ENCODE measurements at regions not wholly inside any gene's neighbourhood (a gene's known extent, or its start where the extent isn't known, plus 50 kb on each side); places are given as distances from the start of the nearest gene placed in this dataset.
A peak's percentile ranks its signal among the peaks of the same experiment; 100 is the strongest.

GRCh38 chr2:217219164-217219520, 359.3 kb upstream of the TNP1 start:
- Histone ChIP-seq H2BK15ac (replicated peaks; ENCODE audit: low read depth) (no peak overlapping the region), H3K27ac (ENCODE audit: low read depth, low read length) (no peak overlapping the region), H3K9ac (ENCODE audit: low read length) (no peak overlapping the region), H3K27me3 (ENCODE audit: insufficient read depth, low read length, poor library complexity) (no peaks in the 10 kb centered on the region), H3K79me2 (ENCODE audit: control insufficient read depth, insufficient read depth, low read length) (no peaks in the 10 kb centered on the region), H3K4me3 (ENCODE audit: low read length) (no peak overlapping the region), H4K5ac (ENCODE audit: low read length) (no peak overlapping the region), H2BK5ac (ENCODE audit: low read length) (no peak overlapping the region), H3K4me2 (ENCODE audit: low read length) (no peak overlapping the region), H2BK120ac (ENCODE audit: low read depth, low read length) (no peak overlapping the region), H3K18ac (ENCODE audit: low read length) (no peak overlapping the region), H3K79me1 (ENCODE audit: low read length) (no peaks in the 10 kb centered on the region), H3K4ac (ENCODE audit: low read depth, low read length) (no peak overlapping the region), H3K23ac (ENCODE audit: low read length) (no peak overlapping the region), H2AK5ac (ENCODE audit: low read length) (no peak overlapping the region), H3K56ac (ENCODE audit: low read length) (no peak overlapping the region), H4K8ac (ENCODE audit: low read depth, low read length) (no peak overlapping the region), H3K36me3 (ENCODE audit: control insufficient read depth, insufficient read depth, low read length) (no peaks in the 10 kb centered on the region), H3K4me1 (ENCODE audit: control insufficient read depth, low read depth, low read length) (no peaks in the 10 kb centered on the region)
- DNase-seq: no peak
- WGBS (ENCODE audit: extremely low coverage, insufficient coverage, low lambda C conversion rate): no CpG with 5 or more reads among the region's 2 CpGs

GRCh38 chr2:217218269-217219163, 358.7 kb upstream of the TNP1 start:
- WGBS (ENCODE audit: extremely low coverage, insufficient coverage, low lambda C conversion rate): no CpG with 5 or more reads among the region's 5 CpGs
- no peak for DNase-seq

GRCh38 chr2:217216982-217217381, 357.1 kb upstream of the TNP1 start:
- Histone ChIP-seq H3K79me2 (ENCODE audit: control insufficient read depth, insufficient read depth, low read length) (no peaks in the 10 kb centered on the region), H3K27ac (ENCODE audit: low read depth, low read length) (no peak overlapping the region), H3K23ac (ENCODE audit: low read length) (no peak overlapping the region), H4K8ac (ENCODE audit: low read depth, low read length) (no peak overlapping the region), H3K4me2 (ENCODE audit: low read length) (no peak overlapping the region), H3K4me1 (ENCODE audit: control insufficient read depth, low read depth, low read length) (no peaks in the 10 kb centered on the region), H3K27me3 (ENCODE audit: insufficient read depth, low read length, poor library complexity) (no peaks in the 10 kb centered on the region), H2BK5ac (ENCODE audit: low read length) (no peak overlapping the region), H3K18ac (ENCODE audit: low read length) (no peak overlapping the region), H3K36me3 (ENCODE audit: control insufficient read depth, insufficient read depth, low read length) (no peaks in the 10 kb centered on the region), H3K79me1 (ENCODE audit: low read length) (no peaks in the 10 kb centered on the region), H3K9ac (ENCODE audit: low read length) (no peak overlapping the region), H4K5ac (ENCODE audit: low read length) (no peak overlapping the region), H2BK120ac (ENCODE audit: low read depth, low read length) (no peak overlapping the region), H2BK15ac (replicated peaks; ENCODE audit: low read depth) (no peak overlapping the region), H3K56ac (ENCODE audit: low read length) (no peak overlapping the region), H3K4ac (ENCODE audit: low read depth, low read length) (no peak overlapping the region), H3K4me3 (ENCODE audit: low read length) (no peak overlapping the region), H2AK5ac (ENCODE audit: low read length) (no peak overlapping the region)
- DNase-seq: no peak
- no CpG with 5 or more reads among the region's 2 CpGs for WGBS (ENCODE audit: extremely low coverage, insufficient coverage, low lambda C conversion rate)

More at GRCh38 chr2:217218269-217219163, 358.7 kb upstream of the TNP1 start:
- no peaks in the 10 kb centered on the region for H3K79me2 ChIP-seq (ENCODE audit: control insufficient read depth, insufficient read depth, low read length)
- no peak overlapping the region for H3K4me2 ChIP-seq (ENCODE audit: low read length)
- H3K27me3 ChIP-seq (ENCODE audit: insufficient read depth, low read length, poor library complexity): no peaks in the 10 kb centered on the region
- H4K5ac ChIP-seq (ENCODE audit: low read length): no peak overlapping the region
- no peak overlapping the region for H3K4ac ChIP-seq (ENCODE audit: low read depth, low read length)
- H3K23ac ChIP-seq (ENCODE audit: low read length): no peak overlapping the region
- H2AK5ac ChIP-seq (ENCODE audit: low read length): no peak overlapping the region
- H3K56ac ChIP-seq (ENCODE audit: low read length): no peak overlapping the region
- H3K79me1 ChIP-seq (ENCODE audit: low read length): no peaks in the 10 kb centered on the region
- no peak overlapping the region for H4K8ac ChIP-seq (ENCODE audit: low read depth, low read length)
- H3K4me1 ChIP-seq (ENCODE audit: control insufficient read depth, low read depth, low read length): no peaks in the 10 kb centered on the region
- H3K18ac ChIP-seq (ENCODE audit: low read length): no peak overlapping the region
- H3K4me3 ChIP-seq (ENCODE audit: low read length): no peak overlapping the region
- no peak overlapping the region for H2BK15ac ChIP-seq (replicated peaks; ENCODE audit: low read depth)
- no peak overlapping the region for H3K27ac ChIP-seq (ENCODE audit: low read depth, low read length)
- H3K36me3 ChIP-seq (ENCODE audit: control insufficient read depth, insufficient read depth, low read length): no peaks in the 10 kb centered on the region
- H2BK120ac ChIP-seq (ENCODE audit: low read depth, low read length): no peak overlapping the region
- H2BK5ac ChIP-seq (ENCODE audit: low read length): no peak overlapping the region
- no peak overlapping the region for H3K9ac ChIP-seq (ENCODE audit: low read length)

GRCh38 chr2:217216316-217216715, 356.5 kb upstream of the TNP1 start:
- Histone ChIP-seq H3K9ac (ENCODE audit: low read length) (no peak overlapping the region), H3K23ac (ENCODE audit: low read length) (no peak overlapping the region), H3K4me1 (ENCODE audit: control insufficient read depth, low read depth, low read length) (no peaks in the 10 kb centered on the region), H3K18ac (ENCODE audit: low read length) (no peak overlapping the region), H3K4me3 (ENCODE audit: low read length) (no peak overlapping the region), H3K79me1 (ENCODE audit: low read length) (no peaks in the 10 kb centered on the region), H3K36me3 (ENCODE audit: control insufficient read depth, insufficient read depth, low read length) (no peaks in the 10 kb centered on the region), H3K4ac (ENCODE audit: low read depth, low read length) (no peak overlapping the region), H3K4me2 (ENCODE audit: low read length) (no peak overlapping the region), H2BK5ac (ENCODE audit: low read length) (no peak overlapping the region), H2AK5ac (ENCODE audit: low read length) (no peak overlapping the region), H4K8ac (ENCODE audit: low read depth, low read length) (no peak overlapping the region), H3K27me3 (ENCODE audit: insufficient read depth, low read length, poor library complexity) (no peaks in the 10 kb centered on the region), H4K5ac (ENCODE audit: low read length) (no peak overlapping the region), H3K79me2 (ENCODE audit: control insufficient read depth, insufficient read depth, low read length) (no peaks in the 10 kb centered on the region), H3K56ac (ENCODE audit: low read length) (no peak overlapping the region), H2BK15ac (replicated peaks; ENCODE audit: low read depth) (no peak overlapping the region), H2BK120ac (ENCODE audit: low read depth, low read length) (no peak overlapping the region), H3K27ac (ENCODE audit: low read depth, low read length) (no peak overlapping the region)
- WGBS (ENCODE audit: extremely low coverage, insufficient coverage, low lambda C conversion rate): no CpG with 5 or more reads among the region's 4 CpGs
- no peak for DNase-seq

GRCh38 chr2:217215877-217216276, 356.0 kb upstream of the TNP1 start:
- no peak overlapping the region for H3K27ac ChIP-seq (ENCODE audit: low read depth, low read length)
- no peak overlapping the region for H3K9ac ChIP-seq (ENCODE audit: low read length)
- no peak overlapping the region for H3K4me2 ChIP-seq (ENCODE audit: low read length)
- no peaks in the 10 kb centered on the region for H3K36me3 ChIP-seq (ENCODE audit: control insufficient read depth, insufficient read depth, low read length)
- H2BK15ac ChIP-seq (replicated peaks; ENCODE audit: low read depth): no peak overlapping the region
- H3K79me1 ChIP-seq (ENCODE audit: low read length): no peaks in the 10 kb centered on the region
- H4K5ac ChIP-seq (ENCODE audit: low read length): no peak overlapping the region
- H3K4me1 ChIP-seq (ENCODE audit: control insufficient read depth, low read depth, low read length): no peaks in the 10 kb centered on the region
- no peak overlapping the region for H4K8ac ChIP-seq (ENCODE audit: low read depth, low read length)
- no peaks in the 10 kb centered on the region for H3K27me3 ChIP-seq (ENCODE audit: insufficient read depth, low read length, poor library complexity)
- no CpG with 5 or more reads among the region's 6 CpGs for WGBS (ENCODE audit: extremely low coverage, insufficient coverage, low lambda C conversion rate)
- no peak overlapping the region for H2BK120ac ChIP-seq (ENCODE audit: low read depth, low read length)
- no peak for DNase-seq
- no peak overlapping the region for H3K4me3 ChIP-seq (ENCODE audit: low read length)
- H3K18ac ChIP-seq (ENCODE audit: low read length): no peak overlapping the region
- no peaks in the 10 kb centered on the region for H3K79me2 ChIP-seq (ENCODE audit: control insufficient read depth, insufficient read depth, low read length)
- no peak overlapping the region for H2BK5ac ChIP-seq (ENCODE audit: low read length)
- H3K23ac ChIP-seq (ENCODE audit: low read length): no peak overlapping the region
- H3K56ac ChIP-seq (ENCODE audit: low read length): no peak overlapping the region
- H2AK5ac ChIP-seq (ENCODE audit: low read length): no peak overlapping the region
- H3K4ac ChIP-seq (ENCODE audit: low read depth, low read length): no peak overlapping the region

GRCh38 chr2:217208867-217209266, 349.0 kb upstream of the TNP1 start:
- H3K27ac ChIP-seq (ENCODE audit: low read depth, low read length): peak overlapping the region; percentile 70
- H3K4me2 ChIP-seq (ENCODE audit: low read length): no peak overlapping the region
- H3K18ac ChIP-seq (ENCODE audit: low read length): peak overlapping the region; percentile 25
- no peak overlapping the region for H3K4me3 ChIP-seq (ENCODE audit: low read length)
- H3K4ac ChIP-seq (ENCODE audit: low read depth, low read length): no peak overlapping the region
- no peaks in the 10 kb centered on the region for H3K79me2 ChIP-seq (ENCODE audit: control insufficient read depth, insufficient read depth, low read length)
- H2BK120ac ChIP-seq (ENCODE audit: low read depth, low read length): peak overlapping the region; percentile 82
- no CpG with 5 or more reads among the region's 1 CpG for WGBS (ENCODE audit: extremely low coverage, insufficient coverage, low lambda C conversion rate)
- H4K8ac ChIP-seq (ENCODE audit: low read depth, low read length): no peak overlapping the region
- H2BK5ac ChIP-seq (ENCODE audit: low read length): no peak overlapping the region
- H2BK15ac ChIP-seq (replicated peaks; ENCODE audit: low read depth): no peak overlapping the region
- DNase-seq: peak; percentile 38
- H3K27me3 ChIP-seq (ENCODE audit: insufficient read depth, low read length, poor library complexity): no peaks in the 10 kb centered on the region
- peaks cover 3% of the 10 kb centered on the region for H3K4me1 ChIP-seq (ENCODE audit: control insufficient read depth, low read depth, low read length)
- no peaks in the 10 kb centered on the region for H3K36me3 ChIP-seq (ENCODE audit: control insufficient read depth, insufficient read depth, low read length)
- no peak overlapping the region for H3K9ac ChIP-seq (ENCODE audit: low read length)
- H3K56ac ChIP-seq (ENCODE audit: low read length): no peak overlapping the region
- no peak overlapping the region for H3K23ac ChIP-seq (ENCODE audit: low read length)
- no peak overlapping the region for H2AK5ac ChIP-seq (ENCODE audit: low read length)
- no peak overlapping the region for H4K5ac ChIP-seq (ENCODE audit: low read length)
- H3K79me1 ChIP-seq (ENCODE audit: low read length): no peaks in the 10 kb centered on the region
